Eye (tissue), 1 donor: ENCODE measurements at regions not wholly inside any gene's neighbourhood (a gene's known extent, or its start where the extent isn't known, plus 50 kb on each side); places are given as distances from the start of the nearest gene placed in this dataset.
A peak's percentile ranks its signal among the peaks of the same experiment; 100 is the strongest.

Experiments used
- DNase-seq: peaks from one replicate; pipeline ENCODE4 v3.0.0-alpha.2; 2015

GRCh38 chr6:154561750-154562149 is 51.3 kb upstream of the CNKSR3 start:
- DNase-seq: no peak

DNA sequence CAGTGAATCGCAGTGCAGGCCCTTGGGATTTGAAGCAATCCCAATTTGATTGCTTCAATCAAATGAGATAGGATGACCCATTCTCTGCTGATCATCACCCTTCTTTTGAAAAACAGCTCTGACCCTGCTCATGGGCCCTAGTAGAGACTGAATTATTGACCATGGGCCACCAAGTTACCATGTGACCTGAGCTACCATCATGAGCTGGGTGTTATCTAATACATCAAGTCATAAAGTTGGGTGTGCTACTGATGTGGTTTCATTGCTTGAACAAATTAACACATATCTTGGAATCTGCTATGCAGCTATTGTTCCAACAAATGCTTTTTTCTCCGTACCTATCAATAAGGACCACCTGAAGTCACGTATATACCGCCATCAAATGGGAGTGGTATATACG is 54.8 kb upstream of the CNKSR3 start:
- DNase-seq: no peak

DNA sequence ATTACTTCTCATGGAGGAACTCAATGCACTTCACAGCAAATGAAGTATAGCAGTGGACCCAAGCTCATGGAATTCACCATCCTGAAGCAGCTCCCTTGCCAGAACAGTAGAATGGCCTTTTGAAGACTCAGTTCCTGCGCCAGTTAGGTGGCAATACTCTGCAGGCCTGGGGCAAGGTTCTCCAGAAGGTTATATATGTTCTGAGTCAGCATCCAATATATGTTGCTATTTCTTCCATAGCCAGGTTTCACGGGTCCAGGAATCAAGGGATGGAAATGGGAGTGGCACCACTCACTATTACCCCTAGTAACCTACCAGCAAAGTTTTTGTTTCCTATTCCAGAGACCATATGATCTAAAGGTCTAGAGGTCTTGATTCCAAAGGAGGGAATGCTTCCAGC is 56.4 kb upstream of the CNKSR3 start:
- DNase-seq: no peak

GRCh38 chr6:154567695-154568220 is 57.3 kb upstream of the CNKSR3 start:
- DNase-seq: no peak

- no peak for DNase-seq
Observed at GRCh38 chr6:154569156-154569862, 58.8 kb upstream of the CNKSR3 start.

GRCh38 chr6:154570505-154570904 is 60.0 kb upstream of the CNKSR3 start:
- no peak for DNase-seq

- no peak for DNase-seq
Observed at GRCh38 chr6:154572556-154572955, 62.1 kb upstream of the CNKSR3 start.

DNA sequence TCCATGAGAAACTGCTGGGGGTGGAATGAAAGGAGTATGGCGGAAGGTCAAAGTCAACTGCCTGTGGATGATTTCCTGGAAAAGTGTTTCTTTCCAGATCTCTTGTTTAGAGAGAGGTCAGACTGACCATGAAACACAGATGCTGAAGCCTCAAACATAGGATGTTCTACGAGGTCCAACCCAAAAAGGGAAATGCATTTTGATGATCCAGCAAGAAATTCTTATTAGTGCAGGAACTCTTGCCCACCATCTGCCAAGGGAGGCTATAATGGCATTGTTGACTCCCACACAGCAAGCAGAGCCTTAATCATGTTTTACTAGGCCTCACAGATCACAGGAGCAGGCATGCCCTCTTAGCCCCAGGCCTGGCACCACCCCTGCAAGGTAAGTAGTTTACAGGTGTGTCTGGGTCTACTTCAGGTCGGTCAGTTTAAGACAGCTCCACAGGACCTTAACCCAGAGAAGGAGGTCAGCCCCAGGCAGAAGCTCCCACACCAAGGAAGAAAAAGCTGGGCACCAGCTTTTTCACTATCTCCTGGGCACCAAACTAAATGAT is 67.6 kb upstream of the CNKSR3 start:
- no peak for DNase-seq

GRCh38 chr6:154579046-154579445 is 68.6 kb upstream of the CNKSR3 start:
- no peak for DNase-seq

- no peak for DNase-seq
Observed at GRCh38 chr6:154579485-154579884, 69.0 kb upstream of the CNKSR3 start.

- no peak for DNase-seq
Observed at GRCh38 chr6:154580397-154581135, 70.1 kb upstream of the CNKSR3 start.

DNA sequence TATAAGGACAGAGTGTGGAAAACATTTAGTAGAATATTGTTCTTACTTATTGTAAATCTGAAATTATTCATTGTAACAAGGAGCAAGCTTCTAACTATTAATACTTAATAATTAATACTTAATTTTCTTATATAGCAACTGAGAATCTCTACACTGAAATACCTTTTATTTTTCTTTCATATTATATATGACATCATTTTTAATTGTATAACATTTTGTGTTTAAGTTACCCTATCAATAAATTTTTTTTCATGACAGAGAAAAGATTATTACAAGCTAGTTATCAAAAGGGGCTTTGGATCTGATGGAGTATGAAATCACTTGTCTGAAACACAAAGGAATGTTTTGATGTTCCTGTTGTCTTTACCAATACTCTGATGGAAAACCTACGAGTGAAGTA is 72.2 kb upstream of the CNKSR3 start:
- DNase-seq: no peak

DNA sequence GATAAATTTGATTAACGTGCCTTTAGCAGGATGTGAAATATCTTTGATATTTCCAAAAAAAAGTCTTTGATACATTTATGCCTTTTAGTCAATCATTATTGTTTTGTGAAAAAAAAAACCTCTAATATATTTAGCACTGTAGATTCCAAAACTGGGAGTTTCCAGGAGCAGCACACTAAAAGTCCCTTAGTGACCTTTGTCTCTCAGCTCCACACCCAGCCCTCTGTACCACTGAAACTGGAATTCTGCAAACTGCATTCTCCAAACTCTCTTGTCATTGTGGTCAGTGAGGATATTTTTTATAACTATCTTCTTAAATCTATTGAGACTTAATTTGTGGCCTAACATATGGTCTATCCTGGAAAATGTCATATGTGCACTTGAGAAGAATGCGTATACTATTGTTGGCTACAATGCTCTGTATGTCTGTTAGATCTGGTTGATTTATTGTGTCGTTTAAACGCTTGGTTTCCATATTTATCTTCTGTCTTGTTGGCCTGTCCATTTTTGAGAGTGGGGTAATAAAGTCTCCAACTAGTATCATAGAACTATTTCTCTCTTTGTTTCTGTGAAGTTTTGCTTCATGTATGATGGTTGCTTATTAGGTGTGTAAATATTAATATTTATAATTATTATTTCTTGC is 73.2 kb upstream of the CNKSR3 start:
- DNase-seq: no peak

DNA sequence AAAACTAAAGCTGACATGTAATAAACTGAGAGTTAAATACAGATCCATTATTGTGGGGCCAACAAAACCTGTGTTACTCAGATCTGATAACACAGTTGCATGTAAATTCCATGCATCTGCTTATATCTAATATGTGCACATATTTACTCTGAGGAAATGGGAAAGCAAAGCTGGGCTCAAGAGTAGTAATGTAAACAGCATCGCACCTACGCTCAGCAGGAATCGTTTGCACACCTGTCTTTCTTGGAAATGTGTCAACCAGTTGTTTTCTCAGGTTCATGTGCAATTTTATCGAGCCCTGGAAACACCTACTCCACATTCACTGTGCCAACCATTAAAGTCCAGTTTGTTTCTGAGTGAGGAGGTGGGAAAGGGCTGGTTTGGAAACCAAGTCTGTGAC is 80.3 kb upstream of the CNKSR3 start:
- no peak for DNase-seq

GRCh38 chr6:154591234-154591633 is 80.7 kb upstream of the CNKSR3 start:
- no peak for DNase-seq

- DNase-seq: no peak
Observed at GRCh38 chr6:154592199-154592860, 81.8 kb upstream of the CNKSR3 start.

GRCh38 chr6:154593122-154593521 is 82.6 kb upstream of the CNKSR3 start:
- DNase-seq: no peak

DNA sequence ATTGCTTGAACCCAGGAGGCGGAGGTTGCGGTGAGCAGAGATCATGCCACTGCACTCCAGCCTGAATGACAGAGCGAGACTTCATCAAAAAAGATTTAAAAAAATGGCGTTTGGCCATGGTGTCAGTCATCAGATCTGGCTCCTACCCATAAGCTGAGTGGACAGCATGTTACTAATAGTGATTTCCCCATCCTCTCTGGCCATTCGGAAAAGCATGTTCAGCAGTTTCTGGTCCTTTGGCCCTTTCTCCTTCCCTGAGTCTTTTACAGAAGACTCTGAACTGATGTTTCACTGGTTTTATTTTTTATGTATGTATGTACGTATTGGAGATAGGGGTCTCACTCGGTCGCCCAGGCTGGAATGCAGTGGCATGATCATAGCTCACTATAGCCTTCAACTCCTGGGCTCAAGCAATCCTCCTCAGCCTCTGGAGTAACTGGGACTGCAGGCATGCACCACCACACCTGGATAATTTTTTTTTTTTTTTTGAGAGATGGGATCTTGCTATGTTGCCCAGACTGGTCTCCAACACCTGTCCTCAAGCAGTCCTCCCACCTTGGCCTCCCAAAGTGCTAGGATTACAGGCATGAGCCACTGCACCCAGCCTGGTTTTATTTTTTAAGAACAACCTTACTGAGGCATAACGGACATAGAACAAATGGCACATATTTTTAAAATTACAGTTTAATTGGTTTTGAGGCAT is 84.2 kb upstream of the CNKSR3 start:
- DNase-seq: no peak

DNA sequence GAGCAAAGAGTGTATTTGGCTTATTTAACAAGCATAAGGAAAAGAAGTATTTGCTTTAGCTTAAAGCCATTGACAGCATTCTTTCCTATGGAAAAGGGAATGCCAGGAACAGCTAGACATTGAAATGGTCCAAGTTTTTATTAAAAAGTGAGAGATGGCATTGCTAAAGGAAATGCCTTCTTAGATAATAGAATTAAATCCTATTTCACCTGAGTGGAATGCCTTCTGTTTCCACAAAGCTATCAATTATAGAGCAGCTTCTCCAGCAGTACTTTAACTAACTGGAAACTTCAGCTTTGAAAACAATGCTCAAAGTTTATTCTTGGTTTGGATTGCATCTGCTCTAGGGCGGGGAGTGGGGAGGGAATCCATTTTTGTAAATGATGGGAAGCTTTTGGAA is 85.1 kb upstream of the CNKSR3 start:
- DNase-seq: peak; percentile 19

DNA sequence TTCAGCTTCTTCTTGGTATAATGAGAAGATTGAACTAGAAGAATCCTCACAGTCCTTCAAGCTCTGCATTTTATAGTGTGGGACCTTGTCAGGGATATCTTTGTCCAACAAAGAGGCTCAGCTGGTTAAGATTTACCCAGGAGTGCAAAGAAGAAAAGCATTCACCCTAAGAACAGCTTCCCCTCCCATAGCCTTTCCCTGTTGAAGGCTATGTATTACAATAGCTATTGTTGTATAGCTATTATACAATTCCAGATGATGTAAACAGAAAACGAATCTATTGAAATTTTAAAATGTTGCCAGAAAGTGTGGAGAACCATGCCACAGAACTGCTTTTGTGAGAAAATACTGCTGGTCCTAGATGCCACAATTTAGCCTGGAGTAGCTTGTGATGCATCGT is 85.5 kb upstream of the CNKSR3 start:
- DNase-seq: no peak

DNA sequence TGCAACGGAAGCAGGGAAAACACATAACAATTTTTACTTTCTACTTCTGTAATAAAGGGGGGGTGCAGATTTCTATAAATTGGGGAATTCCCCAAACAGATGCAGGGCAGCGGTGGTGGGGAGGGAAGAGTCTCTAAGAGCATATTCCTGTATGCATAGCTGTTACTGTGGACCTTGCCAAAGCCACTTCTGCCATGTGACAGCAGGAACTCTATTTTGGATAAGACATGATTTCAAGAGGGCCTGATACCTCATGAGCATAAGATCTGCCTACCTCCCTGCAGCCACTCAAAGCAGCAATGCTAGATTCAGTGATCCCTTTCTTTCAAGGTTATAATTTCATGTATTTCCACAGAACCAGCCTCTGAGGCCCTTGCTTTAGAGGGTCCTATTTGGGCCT is 86.2 kb upstream of the CNKSR3 start:
- DNase-seq: no peak

DNA sequence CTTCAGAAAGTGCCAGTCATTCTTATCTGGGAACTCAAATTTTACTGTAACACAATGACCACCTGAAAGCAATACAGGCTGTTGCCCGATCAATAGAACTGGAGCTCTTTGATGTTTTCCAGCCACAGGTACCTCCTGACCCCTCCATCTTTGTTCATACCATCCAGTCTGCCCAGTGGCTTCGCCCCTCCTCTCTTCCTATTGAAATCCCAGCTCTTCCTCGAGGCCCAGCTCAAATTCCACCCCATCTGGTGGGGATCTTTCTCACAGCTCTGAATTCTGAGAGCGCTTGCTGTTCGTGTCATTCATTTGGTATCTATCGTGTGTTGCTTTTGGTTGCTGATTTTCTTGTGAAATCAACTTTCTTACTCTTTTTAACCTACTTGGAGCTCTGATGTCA is 87.9 kb upstream of the CNKSR3 start:
- DNase-seq: no peak
